DOHH2 (cell line): ENCODE measurements at regions not wholly inside any gene's neighbourhood (a gene's known extent, or its start where the extent isn't known, plus 50 kb on each side); places are given as distances from the start of the nearest gene placed in this dataset.

ENCODE experiments used
- H3F3A ChIP-seq: fragments of 200-600 bp; sonication (generic), shearing (Covaris generic); 2 replicates; pipeline ENCODE4 v1.6.0; 2016; ENCODE audit warnings: antibody characterized with exemption, mild to moderate bottlenecking; ENCODE audit not compliant: control insufficient read depth, insufficient read depth
- H3K27ac ChIP-seq: fragments of 200-600 bp; sonication (generic); 2 replicates; pipeline ENCODE4 v1.5.1; 2014; ENCODE audit warnings: low read depth, mild to moderate bottlenecking, low read length, moderate library complexity
- H3K27me3 ChIP-seq: fragments of 200-600 bp; sonication (generic); 2 replicates; pipeline ENCODE4 v1.6.1; 2014; ENCODE audit warnings: mild to moderate bottlenecking, low read length, mixed read lengths; ENCODE audit not compliant: control insufficient read depth
- H3K36me3 ChIP-seq: fragments of 200-600 bp; sonication (generic); 2 replicates; pipeline ENCODE4 v1.6.1; 2014; ENCODE audit warnings: mild to moderate bottlenecking, low read length, moderate library complexity, mixed read lengths; ENCODE audit not compliant: control insufficient read depth
- H3K4me1 ChIP-seq: fragments of 200-600 bp; sonication (generic); 2 replicates; pipeline ENCODE4 v1.6.1; 2014; ENCODE audit warnings: mild to moderate bottlenecking, low read length, mixed read lengths; ENCODE audit not compliant: control insufficient read depth
- H3K4me2 ChIP-seq: fragments of 200-600 bp; sonication (generic); 2 replicates; pipeline ENCODE4 v1.6.0; 2014; ENCODE audit warnings: mild to moderate bottlenecking, low read length, moderate library complexity
- H3K4me3 ChIP-seq: fragments of 200-600 bp; sonication (generic); 2 replicates; pipeline ENCODE4 v1.5.1; 2014; ENCODE audit warnings: mild to moderate bottlenecking, low read length, mixed read lengths
- H3K79me2 ChIP-seq: fragments of 200-600 bp; sonication (generic); 2 replicates; pipeline ENCODE4 v1.6.1; 2014; ENCODE audit warnings: mild to moderate bottlenecking, low read length, mixed read lengths; ENCODE audit not compliant: control insufficient read depth
- H3K9me2 ChIP-seq: fragments of 200-600 bp; sonication (generic); replicated peaks from 2 replicates; pipeline ENCODE4 v1.6.1; 2014; ENCODE audit warnings: mild to moderate bottlenecking, low read length, mixed read lengths; ENCODE audit not compliant: control insufficient read depth
- H3K9me3 ChIP-seq: fragments of 200-600 bp; sonication (generic); 2 replicates; pipeline ENCODE4 v1.6.1; 2014; ENCODE audit warnings: antibody characterized with exemption, low read length, mixed read lengths; ENCODE audit not compliant: control insufficient read depth, insufficient read depth
- H4K20me1 ChIP-seq: fragments of 200-600 bp; sonication (generic); 2 replicates; pipeline ENCODE4 v1.6.0; 2014; ENCODE audit warnings: low read depth, mild to moderate bottlenecking, antibody characterized with exemption, low read length, moderate library complexity; ENCODE audit not compliant: control insufficient read depth, insufficient read depth
- EZH2phosphoT487 ChIP-seq: fragments of 200-600 bp; sonication (generic); IDR thresholded peaks from 2 replicates; pipeline ENCODE4 v1.6.1; 2017; ENCODE audit warnings: borderline replicate concordance, mild to moderate bottlenecking, antibody characterized with exemption, low read length, moderate library complexity, mixed read lengths
- TF ChIP-seq, protein P1 (sequence below): fragments of 200-600 bp; sonication (generic); IDR thresholded peaks from one replicate; pipeline ENCODE4 v1.5.1; 2014; ENCODE audit warnings: antibody characterized with exemption, mild to moderate bottlenecking, low read depth, low read length; ENCODE audit not compliant: poor library complexity, severe bottlenecking

DNA sequence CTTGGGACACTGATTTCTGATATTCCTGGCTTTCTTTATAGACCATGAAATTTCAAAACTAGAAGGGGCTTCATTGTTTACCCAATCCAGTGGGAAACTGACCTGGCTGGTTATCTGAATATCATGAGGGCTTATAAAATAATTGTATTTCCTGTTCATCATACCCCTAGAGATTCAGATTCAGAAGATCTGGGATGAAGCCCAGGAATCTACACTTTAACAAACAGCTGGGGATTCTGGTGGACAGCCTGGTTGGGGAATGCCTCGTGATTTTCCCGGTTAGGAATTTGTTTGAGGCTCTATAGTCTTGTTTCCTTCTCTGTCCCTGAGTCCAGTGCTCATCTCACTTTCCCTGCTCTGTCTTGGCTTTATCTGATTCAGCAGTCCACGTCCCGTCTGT lies 110.3 kb downstream of the ADRA2A start:
- H3K4me3 ChIP-seq, result no peak overlapping the region
- H3K36me3 ChIP-seq, result no peaks in the 10 kb centered on the region
- no peaks in the 10 kb centered on the region for H4K20me1 ChIP-seq
- no peaks in the 10 kb centered on the region for H3K79me2 ChIP-seq
- H3K4me2 ChIP-seq, result no peak overlapping the region
- H3F3A ChIP-seq, result no peaks in the 10 kb centered on the region
- no peaks in the 10 kb centered on the region for H3K9me3 ChIP-seq
- no peaks in the 10 kb centered on the region for H3K4me1 ChIP-seq
- no peak for TF ChIP-seq EZH2phosphoT487
- TF ChIP-seq, protein P1, sequence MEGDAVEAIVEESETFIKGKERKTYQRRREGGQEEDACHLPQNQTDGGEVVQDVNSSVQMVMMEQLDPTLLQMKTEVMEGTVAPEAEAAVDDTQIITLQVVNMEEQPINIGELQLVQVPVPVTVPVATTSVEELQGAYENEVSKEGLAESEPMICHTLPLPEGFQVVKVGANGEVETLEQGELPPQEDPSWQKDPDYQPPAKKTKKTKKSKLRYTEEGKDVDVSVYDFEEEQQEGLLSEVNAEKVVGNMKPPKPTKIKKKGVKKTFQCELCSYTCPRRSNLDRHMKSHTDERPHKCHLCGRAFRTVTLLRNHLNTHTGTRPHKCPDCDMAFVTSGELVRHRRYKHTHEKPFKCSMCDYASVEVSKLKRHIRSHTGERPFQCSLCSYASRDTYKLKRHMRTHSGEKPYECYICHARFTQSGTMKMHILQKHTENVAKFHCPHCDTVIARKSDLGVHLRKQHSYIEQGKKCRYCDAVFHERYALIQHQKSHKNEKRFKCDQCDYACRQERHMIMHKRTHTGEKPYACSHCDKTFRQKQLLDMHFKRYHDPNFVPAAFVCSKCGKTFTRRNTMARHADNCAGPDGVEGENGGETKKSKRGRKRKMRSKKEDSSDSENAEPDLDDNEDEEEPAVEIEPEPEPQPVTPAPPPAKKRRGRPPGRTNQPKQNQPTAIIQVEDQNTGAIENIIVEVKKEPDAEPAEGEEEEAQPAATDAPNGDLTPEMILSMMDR, result no peak
- peaks cover 16% of the 10 kb centered on the region for H3K27me3 ChIP-seq
- H3K9me2 ChIP-seq, result no peaks in the 10 kb centered on the region
- no peak overlapping the region for H3K27ac ChIP-seq

DNA sequence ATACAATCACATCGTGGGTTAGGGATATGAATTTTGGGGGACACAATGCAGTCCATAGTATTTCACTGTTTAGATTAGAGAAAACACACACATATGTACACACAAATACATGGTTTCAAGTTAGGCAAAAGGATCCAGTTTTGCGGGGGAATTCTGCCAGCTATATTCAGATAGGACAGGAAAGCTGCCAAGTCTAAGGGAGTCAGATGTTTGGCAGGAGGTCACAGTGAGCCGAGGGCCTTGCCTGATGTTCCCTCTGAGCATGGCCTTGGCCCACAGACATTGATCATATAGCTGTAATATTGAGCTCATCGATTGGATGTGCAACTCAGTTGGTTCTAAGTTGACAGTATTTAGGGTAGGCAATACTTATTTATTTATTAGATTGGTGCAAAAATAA lies 122.8 kb downstream of the ADRA2A start:
- TF ChIP-seq EZH2phosphoT487, result no peak
- TF ChIP-seq, protein P1, result no peak

DNA sequence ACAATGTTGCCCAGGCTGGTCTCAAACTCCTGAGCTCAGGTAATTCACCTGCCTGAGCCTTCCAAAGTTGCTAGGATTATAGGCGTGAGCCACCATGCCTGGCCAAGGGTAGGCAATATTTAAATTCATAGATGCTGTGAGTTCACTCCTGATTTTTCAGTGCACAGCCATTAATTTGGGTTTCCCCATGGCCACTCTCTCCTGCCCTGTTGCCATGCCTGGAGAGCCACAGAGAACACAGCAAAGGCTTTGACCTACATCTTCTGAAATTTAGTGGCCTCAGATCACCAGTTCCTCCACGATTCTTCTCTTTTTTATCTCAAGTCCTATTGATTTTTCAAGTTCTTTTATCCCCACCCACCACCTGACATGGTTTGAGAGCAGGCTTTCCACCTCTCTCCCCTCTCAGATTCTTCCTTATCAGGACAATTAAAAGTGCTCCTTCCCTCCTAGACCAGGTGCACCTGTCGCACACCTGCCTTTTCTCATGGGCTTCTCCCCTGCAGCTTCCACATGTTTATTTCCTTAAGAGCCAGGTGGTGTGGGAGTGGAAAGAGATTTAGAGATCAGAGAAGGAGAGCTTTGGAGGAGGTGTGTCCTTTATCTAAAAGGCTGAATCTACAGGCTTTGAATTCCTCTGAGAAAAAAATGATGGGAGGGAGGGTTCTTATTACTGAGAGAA lies 123.8 kb downstream of the ADRA2A start:
- H3K9me3 ChIP-seq, result no peaks in the 10 kb centered on the region
- H3F3A ChIP-seq, result no peaks in the 10 kb centered on the region
- no peaks in the 10 kb centered on the region for H3K4me1 ChIP-seq
- no peaks in the 10 kb centered on the region for H3K36me3 ChIP-seq
- peaks cover 4% of the 10 kb centered on the region for H3K27me3 ChIP-seq
- H3K79me2 ChIP-seq, result no peaks in the 10 kb centered on the region
- H4K20me1 ChIP-seq, result no peaks in the 10 kb centered on the region
- no peak overlapping the region for H3K4me2 ChIP-seq
- no peak overlapping the region for H3K4me3 ChIP-seq
- TF ChIP-seq EZH2phosphoT487, result no peak
- TF ChIP-seq, protein P1, result no peak
- no peaks in the 10 kb centered on the region for H3K9me2 ChIP-seq
- H3K27ac ChIP-seq, result no peak overlapping the region

More for the DNA sequence above, 122.8 kb downstream of the ADRA2A start:
- no peaks in the 10 kb centered on the region for H4K20me1 ChIP-seq
- H3K36me3 ChIP-seq, result no peaks in the 10 kb centered on the region
- H3K4me1 ChIP-seq, result no peaks in the 10 kb centered on the region
- no peaks in the 10 kb centered on the region; the same call in 1 of the 2 replicates for H3K9me2 ChIP-seq
- H3K27ac ChIP-seq, result no peak overlapping the region
- no peaks in the 10 kb centered on the region for H3K79me2 ChIP-seq
- no peaks in the 10 kb centered on the region for H3K9me3 ChIP-seq
- no peak overlapping the region for H3K4me2 ChIP-seq
- H3K27me3 ChIP-seq, result no peaks in the 10 kb centered on the region
- H3F3A ChIP-seq, result no peaks in the 10 kb centered on the region
- H3K4me3 ChIP-seq, result no peak overlapping the region
